Ishikawa (cell line): ENCODE measurements at regions not wholly inside any gene's neighbourhood (a gene's known extent, or its start where the extent isn't known, plus 50 kb on each side); places are given as distances from the start of the nearest gene placed in this dataset.

Experiments
- EP300 ChIP-seq: IDR thresholded peaks from 2 replicates; pipeline ENCODE4 v1.6.1; 2012; ENCODE audit warnings: borderline replicate concordance
- REST ChIP-seq: IDR thresholded peaks from 2 replicates; pipeline ENCODE4 v1.6.1; 2012; ENCODE audit warnings: low read depth, mild to moderate bottlenecking

DNA sequence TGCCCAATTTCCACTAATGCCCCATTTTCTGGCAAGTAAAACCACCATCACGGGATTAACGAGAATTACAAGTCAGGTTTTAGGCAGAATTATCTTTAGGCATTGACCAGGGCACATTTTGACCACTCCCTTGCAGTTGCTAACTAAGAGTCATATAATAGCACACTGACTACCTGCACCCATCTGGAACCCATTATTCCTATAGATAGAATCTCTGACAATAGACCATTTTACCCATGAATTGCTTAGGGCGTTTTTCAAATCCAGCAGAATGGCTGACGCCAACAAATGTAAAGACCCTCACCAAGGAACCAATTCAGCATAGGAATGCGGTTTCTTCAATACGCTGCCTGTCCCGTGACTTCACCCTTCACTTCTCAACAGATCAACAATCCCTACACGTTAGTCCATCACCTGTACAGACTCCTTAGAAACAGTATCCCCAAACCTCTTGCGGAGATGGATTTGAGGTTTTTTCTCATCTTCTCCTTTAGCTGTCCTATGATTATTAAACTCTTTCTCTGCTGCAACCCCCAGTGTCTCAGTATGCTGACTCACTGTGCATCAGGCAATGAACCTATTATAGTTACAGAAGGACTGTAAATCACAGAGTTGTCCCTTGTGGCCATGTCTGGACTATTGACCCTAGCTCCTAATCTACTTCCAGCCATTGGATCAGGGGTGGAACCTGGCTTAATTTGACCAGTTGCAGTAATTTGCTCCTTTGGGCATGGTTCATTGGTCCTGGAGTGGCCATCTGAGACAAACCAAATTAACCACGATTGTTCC lies 177.3 kb upstream of the PLXNC1 start:
- TF ChIP-seq REST (no peak), EP300 (no peak)
